DMS53 treated with DMSO at 0.1 percent for 48 hours (cell line): ENCODE measurements at regions not wholly inside any gene's neighbourhood (a gene's known extent, or its start where the extent isn't known, plus 50 kb on each side); places are given as distances from the start of the nearest gene placed in this dataset.

Experiments used
- DNase-seq: peaks from one replicate; lab custom pipeline; 2025; ENCODE audit not compliant: unreplicated experiment; lab: John Stamatoyannopoulos, UW

DNA sequence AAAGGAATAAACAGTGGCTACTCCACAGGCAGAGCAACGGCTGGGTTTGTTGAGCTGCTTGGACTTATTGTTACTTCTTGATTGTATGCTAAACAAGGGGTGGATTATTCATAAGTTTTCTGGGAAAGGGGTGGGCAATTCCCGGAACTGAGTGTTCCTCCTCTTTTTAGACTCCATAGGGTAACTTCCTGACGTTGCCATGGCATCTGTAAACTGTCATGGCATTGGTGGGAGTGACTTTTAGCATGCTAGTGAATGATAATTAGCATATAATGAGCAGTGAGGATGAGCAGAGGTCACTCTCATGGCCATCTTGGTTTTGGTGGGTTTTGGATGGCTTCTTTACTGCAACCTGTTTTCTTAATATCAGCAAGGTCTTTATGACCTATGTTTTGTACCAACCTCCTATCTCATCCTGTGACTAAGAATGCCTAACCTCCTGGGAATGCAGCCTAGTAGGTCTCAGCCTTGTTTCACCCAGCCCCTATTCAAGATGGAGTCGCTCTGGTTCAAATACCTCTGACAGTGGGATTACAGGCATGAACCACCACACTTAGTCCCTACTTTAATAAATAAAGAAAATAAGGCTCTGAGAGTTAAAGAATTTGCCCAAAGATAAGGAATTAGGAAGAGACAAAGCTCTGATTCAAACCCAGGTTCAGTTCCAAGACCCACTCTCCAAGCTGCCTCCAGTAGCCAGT lies 65.6 kb upstream of the CLMP start:
- no peak for DNase-seq

DNA sequence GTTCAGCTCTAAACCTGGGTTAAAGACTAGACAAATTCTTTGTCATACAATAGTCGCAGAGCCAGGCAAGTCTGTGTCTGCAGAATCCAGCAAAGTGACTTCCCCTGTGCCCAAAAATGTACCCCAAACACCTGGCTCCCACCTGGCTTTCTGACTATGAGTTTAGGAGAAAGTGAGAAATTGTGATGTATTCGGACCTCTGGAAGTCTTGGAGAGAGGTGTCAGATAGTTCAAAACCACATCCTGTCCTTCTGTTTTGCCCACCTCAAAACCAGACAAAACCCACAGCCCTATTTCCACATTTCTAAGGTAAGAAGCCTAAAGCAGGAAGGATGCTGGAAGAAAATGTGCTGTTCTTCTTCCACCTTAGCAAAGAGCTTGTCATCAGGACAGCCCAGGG lies 63.8 kb upstream of the CLMP start:
- no peak for DNase-seq

DNA sequence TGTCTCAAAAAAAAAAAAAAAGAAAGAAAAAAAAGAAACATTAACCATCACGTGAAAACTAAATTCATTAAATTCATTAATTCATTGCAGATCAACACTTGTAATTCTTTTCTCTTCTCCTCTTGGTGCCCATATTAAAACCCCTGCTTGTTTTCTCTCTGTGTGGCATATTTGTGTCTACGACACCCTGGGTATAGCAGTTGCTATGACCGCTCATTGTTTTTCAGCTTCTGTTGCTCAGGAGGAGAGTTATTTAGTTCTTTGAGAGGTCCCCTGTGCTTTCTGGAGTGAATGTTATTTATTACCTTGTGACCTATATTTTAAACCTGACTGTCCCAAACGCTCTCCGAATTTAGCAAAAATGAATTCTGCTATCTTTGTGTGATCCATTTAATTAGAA lies 62.3 kb upstream of the CLMP start:
- no peak for DNase-seq

DNA sequence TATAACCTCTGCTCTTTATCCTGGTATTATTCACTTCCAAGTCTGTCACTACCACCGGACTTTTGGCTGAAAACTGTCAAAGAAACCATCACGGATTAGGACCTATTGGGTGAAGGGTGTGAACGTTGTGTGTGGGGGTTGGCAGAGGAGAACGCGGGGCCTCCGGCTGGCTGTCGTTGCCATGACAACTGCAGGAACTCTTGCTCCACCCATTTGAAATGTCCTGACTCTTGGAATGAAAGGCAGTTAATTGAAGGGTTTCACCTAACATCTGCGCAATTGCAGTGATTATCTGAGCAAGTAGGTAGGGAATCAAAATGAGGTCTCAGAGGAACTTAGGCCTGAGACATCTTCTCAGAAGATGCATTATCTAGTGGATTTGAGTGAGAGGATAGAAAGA lies 60.9 kb upstream of the CLMP start:
- DNase-seq, result no peak

DNA sequence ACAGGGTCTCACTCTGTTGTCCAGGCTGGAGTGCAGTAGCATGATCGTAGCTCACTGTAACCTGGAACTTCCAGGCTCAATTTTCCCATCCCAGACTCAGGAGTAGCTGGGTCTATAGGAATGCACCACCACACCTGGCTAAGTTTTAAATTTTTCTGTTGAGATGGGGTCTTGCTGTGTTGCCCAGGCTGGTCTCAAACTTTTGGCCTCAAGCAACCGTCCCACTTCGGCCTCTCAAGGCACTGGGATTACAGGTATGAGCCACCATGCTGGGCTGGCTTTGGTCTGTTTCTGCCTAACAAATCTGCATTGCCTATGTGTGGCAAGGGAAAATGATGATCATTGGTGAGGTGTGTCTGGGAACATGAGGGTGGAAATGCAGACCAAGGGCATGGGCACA lies 59.3 kb upstream of the CLMP start:
- DNase-seq, result no peak

DNA sequence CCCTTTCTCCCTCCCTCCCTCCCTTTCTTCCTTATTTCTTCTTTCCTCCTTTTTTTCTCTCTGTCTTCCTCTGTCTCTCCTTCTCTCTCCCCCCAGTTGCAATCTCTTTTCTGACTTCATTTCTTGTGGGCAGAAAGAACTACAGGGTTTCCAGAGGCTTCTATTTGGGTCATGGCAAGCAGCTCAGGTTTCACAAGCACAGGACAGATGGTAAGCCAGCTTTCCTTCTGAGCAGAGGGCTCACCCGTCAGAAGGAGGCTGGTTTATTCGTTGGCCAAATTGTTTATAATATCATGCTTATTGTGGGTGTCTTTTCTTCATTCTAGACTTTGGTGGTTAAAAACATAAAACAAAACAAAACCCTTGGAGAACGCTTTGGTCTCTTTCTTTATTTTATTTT lies 58.9 kb upstream of the CLMP start:
- no peak for DNase-seq

DNA sequence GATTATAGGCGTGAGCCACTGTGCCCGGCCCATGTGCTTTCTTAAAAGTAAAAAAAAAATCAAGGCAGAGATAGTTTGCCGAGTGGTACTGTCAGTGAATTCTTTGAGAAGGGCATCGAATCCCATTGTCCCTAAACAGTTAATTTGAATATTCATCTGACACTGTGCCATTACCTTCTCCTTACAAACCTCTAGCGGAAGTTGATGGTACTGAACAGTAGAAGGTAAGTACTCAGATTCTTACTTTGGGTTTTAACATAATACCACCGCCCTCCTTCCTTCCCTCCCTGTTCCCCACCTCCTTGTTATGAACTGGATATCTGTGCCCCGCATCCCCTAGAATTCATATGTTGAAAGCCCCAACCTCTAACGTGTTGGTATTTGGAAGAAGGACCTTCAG lies 58.2 kb upstream of the CLMP start:
- DNase-seq, result no peak

DNA sequence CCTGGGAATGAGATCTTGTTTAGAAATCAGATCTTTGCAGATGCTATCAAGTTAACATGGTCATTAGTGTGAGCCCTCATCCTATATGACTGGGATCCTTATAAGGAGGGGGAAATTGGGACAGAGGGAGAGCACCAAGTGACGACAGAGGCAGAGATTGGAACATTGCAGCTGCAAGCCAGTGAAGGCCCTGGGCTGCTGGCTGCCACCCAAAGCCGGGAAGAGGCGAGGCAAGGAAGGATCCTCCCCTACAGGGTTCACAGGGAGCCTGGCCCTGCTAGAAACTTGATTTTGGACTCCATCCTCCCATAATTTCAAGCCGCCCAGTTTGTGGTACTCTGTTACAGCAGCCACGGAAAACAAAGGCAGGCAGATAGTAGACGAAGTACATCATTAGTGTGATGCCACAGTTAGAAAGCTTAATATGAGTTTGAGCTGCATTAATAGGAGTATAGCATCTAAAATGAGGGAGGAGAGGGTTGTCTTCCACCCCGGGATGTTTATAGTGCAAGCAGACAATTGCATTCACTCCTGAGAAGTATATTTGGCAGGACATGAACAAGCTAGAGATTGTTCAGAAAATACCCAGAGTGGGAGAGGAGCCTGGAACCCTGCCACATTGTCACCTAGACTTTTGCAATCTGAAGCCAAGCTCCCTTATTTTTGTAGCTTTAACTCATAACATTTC lies 56.8 kb upstream of the CLMP start:
- DNase-seq, result no peak

DNA sequence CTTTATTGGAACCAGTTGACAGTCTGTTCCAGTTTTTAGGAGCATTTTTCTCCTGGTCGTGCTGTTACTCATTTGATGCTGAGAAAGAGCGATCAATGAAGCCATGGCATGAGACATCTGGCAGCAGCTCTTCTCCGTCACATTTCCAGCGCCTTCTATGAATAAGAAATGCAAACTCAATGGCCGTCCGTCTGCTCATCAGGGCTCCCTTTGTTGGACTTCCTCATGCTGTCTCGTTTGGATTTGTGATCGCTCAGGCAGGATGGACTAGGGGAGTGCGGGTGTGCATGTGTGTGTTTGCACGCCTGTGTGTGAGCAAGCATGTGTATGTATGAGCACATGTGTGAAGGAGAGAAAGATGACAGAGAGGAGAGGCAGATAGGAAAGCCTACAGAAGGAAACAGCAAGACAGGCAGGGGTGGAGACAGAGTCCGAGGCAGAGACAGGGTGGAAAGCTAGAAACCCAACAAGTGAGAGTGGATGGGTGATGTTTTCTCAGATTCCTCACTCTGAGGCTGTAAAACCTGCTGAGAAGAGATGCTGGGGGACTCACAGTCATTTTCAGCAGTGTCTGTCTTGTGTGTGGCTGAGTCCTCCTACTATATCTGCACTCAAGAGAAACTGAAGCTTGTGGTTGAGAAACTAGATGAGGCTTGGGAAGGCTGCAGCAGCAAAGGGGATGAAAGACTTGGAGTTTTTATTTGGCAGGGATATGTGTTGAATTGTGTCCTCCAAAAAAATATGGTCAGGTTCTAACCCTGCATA lies 56.0 kb upstream of the CLMP start:
- no peak for DNase-seq

DNA sequence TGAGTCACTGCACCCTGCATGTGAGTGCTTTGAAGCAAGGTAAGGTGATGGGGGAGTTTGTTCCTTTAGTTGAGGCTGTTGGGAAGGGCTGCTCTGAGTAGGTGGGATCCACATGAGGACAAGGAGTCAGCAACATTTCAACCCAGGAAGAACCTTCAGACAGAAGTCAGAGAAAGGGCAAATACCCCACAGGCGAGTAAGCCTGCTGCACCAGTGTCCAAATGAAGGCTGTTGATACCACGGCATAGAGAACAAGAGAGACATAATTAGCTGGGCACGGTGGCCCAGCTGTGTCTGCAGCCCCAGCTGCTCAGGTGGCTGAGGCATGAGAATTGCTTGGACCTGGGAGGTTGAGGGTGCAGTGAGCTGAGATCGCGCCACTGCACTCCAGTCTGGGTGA lies 54.3 kb upstream of the CLMP start:
- no peak for DNase-seq

DNA sequence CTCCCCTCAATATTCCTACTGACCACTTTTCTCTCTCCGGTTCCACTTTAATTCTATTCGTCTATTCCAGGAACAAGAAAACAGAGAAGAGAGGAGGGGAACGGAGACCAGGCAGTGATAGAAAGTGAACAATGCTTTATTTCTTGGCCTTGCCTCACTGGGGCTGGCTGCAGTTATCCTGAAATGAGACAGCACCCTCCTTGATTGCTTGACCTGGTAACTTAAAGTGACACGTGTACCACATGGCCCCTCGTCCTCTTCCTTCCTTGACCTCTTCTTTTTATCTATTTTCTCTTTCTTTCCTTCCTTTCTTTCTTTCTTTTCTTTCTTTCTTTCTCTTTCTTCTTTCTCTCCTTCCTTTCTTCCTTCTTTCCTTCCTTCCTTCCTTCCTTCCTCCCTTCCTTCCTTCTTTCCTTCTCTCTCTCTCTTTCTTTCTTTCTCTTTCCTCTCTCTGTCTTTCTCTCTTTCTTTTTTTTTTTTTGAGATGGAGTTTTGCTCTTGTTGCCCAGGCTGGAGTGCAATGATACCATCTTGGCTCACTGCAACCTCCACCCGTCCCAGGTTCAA lies 52.8 kb upstream of the CLMP start:
- no peak for DNase-seq

DNA sequence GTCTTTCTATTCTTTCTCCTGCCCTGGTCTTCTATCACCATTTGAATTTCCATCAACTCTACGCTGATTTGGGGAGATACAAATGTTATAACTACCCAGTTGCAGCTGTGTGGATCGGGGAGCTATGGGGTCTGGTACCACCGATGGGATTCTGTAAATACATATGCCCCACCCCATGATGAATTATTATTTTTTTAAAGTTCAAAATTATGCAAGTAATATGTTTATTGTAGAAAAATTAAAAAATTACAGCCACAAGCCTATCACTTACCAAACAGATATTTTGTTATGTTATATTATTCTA lies 52.4 kb upstream of the CLMP start:
- no peak for DNase-seq

DNA sequence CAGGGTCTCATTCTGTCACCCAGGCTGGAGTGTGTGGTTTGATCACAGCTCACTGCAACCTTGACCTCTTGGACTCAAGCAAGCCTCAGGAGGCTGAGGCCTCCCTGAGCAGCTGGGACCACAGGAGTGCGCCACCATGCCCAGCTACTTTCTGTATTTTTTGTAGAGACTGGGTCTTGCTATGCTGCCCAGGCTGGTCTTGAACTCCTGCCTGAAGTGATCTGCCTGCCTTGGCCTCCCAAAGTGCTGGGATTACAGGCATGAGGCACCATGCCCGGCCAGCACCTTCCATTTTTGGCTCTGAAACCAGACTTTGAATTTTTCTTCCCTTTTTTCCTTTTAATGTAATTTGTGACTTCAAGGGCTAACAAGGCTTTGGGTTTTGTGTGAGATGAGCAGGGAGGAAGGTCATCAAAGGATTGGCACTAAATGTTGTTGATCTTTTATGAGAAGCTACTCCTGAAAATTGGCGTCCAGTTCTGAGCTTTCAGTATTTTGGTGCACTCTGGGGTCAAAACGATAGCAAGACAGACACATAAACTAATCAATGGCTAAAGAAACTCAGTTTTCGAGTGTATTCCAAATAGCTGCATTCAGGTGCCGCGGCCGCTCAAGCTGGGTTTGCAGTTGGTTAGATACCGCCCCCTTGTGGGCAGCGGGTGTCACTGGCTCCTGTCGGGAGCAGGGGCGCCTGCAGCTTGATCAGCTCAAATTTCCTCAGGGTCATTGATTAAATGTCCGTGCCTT lies 51.9 kb upstream of the CLMP start:
- peak; percentile 64 for DNase-seq

DNA sequence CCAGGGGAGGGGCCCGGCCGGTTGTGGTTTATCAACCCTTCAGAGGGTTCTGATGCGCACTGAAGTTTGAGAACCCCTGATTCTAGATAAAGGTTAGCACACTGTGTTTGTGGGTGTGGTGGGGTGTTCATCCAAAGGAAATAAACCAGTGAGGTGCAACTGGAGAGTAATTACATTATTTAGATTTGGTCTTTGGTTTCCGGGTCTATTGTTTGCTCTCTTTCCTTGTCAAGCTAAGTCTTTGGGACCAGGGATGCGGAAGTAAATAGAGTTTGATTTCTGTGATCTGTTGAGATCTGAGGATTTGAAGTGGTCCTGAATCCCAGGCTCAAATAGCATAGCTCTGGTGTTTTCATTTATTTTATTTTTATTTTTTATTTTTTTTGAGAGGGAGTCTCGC lies 50.5 kb upstream of the CLMP start:
- DNase-seq, result no peak
